ENCODE measurements at regions not wholly inside any gene's neighbourhood (a gene's known extent, or its start where the extent isn't known, plus 50 kb on each side); places are given as distances from the start of the nearest gene placed in this dataset.

DNA sequence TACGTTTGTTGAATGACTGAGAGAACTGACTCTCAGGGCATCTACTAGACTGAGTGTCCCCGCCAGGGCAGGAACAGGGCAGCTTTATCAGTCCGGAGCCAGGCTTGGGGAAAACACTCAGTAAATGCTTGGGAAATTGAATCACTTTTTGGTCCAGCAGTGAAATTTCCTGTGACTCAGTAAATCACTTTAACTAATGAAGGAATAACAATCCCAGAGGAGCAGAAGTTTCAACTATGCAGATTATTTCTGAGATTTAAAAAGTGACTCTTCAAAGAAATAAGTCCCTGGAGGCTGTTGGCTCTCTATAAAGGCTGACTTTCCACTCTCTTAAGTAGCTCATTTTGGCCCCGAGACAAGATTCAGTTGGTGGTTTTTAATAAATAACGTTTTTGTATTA, 101.8 kb downstream of the FOXL1 start:
- TF ChIP-seq, protein P1, sequence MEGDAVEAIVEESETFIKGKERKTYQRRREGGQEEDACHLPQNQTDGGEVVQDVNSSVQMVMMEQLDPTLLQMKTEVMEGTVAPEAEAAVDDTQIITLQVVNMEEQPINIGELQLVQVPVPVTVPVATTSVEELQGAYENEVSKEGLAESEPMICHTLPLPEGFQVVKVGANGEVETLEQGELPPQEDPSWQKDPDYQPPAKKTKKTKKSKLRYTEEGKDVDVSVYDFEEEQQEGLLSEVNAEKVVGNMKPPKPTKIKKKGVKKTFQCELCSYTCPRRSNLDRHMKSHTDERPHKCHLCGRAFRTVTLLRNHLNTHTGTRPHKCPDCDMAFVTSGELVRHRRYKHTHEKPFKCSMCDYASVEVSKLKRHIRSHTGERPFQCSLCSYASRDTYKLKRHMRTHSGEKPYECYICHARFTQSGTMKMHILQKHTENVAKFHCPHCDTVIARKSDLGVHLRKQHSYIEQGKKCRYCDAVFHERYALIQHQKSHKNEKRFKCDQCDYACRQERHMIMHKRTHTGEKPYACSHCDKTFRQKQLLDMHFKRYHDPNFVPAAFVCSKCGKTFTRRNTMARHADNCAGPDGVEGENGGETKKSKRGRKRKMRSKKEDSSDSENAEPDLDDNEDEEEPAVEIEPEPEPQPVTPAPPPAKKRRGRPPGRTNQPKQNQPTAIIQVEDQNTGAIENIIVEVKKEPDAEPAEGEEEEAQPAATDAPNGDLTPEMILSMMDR (IDR thresholded peaks at IDR 0.05), result no peak
- TF ChIP-seq POLR2A (IDR thresholded peaks at IDR 0.05), result no peak

Measured in vagina (tissue), 2 donors.